HG02678 (cell line): ENCODE measurements at regions not wholly inside any gene's neighbourhood (a gene's known extent, or its start where the extent isn't known, plus 50 kb on each side); places are given as distances from the start of the nearest gene placed in this dataset.

Source experiments
- ATAC-seq: cut with Tn5 transposase; IDR thresholded peaks from one replicate; pipeline ENCODE4 v1.9.1; 2021; ENCODE audit warnings: mild to moderate bottlenecking, moderate library complexity; ENCODE audit not compliant: unreplicated experiment

GRCh38 chr5:88144219-88145001, 124.2 kb downstream of the TMEM161B start:
- ATAC-seq, result no peak

- ATAC-seq, result no peak
Observed at GRCh38 chr5:88143693-88144218, 124.9 kb downstream of the TMEM161B start.

GRCh38 chr5:88142886-88143692, 125.6 kb downstream of the TMEM161B start:
- no peak for ATAC-seq

GRCh38 chr5:88142636-88142885, 126.1 kb downstream of the TMEM161B start:
- ATAC-seq, result no peak

GRCh38 chr5:88140856-88141752, 127.5 kb downstream of the TMEM161B start:
- peak; percentile 91 for ATAC-seq

- no peak for ATAC-seq
Observed at GRCh38 chr5:88140396-88140855, 128.2 kb downstream of the TMEM161B start.

DNA sequence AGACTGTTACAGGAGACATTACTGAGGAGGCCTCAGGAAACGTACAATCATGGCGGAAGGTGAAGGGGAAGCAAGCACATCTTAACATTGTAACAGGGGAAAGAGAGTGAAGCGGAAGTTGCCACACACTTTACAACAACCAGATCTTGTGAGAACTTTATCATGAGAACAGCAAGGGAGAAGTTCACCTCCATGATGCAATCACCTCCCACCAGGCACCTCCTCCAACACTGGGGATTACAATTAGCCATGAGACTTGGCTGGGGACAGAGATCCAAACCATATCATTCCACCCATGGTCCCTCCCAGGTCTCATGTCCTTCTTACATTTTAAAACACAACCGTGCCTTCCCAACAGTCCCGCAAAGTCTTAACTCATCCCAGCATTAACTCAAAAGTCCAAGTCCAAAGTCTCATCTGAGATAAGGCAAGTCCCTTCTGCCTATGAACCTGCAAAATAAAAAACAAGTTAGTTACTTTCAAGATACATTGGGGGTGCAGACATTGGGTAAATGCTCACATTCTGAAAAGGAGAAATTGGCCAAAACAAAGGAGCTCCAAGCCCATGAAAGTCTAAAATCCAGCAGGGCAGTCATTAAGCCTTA, 138.3 kb downstream of the TMEM161B start:
- no peak for ATAC-seq

DNA sequence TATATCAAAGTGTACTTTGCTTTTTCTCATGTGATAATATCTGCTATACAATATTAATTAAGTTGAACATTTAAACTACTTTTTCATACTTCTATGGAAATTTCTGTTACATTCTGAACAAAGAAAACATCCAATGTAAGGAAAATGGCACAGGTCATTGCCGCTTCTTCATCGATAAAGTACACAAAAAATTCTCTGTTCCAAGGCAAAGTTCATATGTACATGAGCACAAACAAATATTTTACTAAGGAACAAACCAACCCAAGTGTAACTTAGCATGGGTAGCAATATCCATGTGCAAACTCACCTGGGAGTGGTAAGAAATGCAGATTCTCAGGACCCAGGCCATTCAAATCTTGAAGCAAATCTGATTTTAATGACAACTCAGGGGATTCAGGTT, 139.8 kb downstream of the TMEM161B start:
- ATAC-seq, result no peak

DNA sequence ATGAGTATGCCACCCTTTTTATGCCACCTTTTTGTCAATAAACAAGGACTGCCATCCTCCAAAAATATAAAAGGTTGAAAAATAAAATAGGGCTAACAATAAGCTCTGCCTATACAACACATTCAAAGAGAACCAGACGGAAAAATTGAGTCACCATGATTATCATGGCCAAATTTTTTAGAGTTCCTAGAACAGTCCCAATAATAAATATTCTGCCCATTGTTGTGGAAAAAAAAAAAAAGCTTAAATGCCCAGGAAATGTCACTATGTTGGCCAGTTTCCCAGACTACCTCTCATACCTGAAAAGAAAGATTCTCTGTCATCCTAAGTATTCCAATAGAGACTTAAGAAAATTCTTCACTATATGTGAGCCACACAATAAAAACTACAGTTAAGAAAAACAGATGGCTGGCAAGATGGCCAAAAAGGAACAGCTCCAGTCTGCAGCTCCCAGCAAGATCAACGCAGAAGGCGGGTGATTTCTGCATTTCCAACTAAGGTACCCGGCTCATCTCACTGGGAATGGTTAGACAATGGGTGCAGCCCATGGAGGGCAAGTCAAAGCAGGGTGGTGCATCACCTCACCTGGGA, 149.0 kb downstream of the TMEM161B start:
- ATAC-seq, result no peak

DNA sequence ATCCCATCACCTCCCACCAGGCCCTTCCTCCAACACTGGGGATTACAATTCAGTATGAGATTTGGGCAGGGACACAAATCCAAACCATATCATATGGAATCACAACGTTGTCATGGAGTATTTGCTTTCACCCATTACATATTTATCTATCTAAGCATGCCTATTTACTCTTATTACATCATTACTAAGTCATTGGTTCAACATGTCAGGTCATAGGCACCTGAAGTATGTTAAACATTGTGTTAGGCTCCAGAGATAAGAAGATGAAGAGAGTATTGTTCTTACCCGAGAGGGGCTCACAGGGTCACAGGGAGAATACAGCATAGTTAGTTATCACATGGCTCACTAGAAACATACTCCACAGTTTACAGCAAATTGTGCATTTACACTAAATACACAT, 150.5 kb downstream of the TMEM161B start:
- ATAC-seq, result no peak

DNA sequence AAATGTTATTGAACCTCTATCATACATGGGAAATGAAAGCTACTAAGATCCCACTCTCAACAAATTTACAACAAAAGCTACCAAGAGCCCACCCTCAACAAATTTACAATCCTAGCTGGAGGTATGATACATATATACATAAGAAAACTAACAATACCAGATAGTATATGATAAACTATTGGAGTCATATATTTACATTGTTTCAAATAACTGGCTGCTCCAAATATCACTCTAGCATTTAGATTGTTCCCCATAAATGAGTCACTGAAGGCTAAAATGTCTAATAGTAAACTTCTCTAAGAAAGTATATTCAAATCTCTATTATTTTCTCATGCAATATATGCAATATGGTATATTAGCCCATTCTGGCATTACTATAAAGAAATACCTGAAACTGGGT, 151.1 kb downstream of the TMEM161B start:
- ATAC-seq, result no peak

- no peak for ATAC-seq
Observed at GRCh38 chr5:88116396-88116795, 152.2 kb downstream of the TMEM161B start.

- no peak for ATAC-seq
Observed at GRCh38 chr5:88115211-88115610, 153.4 kb downstream of the TMEM161B start.

DNA sequence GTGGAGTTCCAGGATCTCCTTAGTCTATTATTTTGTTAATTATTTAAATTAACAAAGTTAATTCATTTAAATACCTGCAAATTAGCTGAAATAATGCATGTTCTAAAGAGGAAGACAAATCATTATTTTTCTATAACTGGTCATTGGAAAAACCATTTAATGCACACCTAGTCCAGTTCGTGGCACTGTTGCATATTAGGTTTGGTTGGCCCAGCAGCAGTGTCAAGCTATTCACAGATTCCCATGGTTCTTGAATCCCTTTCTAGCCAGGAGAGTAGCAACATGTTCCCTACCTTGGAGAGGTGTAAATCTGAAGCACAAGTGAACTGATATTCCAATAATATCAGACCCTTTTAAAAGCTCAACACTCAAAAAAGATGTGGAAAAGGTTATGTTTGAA, 155.2 kb downstream of the TMEM161B start:
- ATAC-seq, result no peak

DNA sequence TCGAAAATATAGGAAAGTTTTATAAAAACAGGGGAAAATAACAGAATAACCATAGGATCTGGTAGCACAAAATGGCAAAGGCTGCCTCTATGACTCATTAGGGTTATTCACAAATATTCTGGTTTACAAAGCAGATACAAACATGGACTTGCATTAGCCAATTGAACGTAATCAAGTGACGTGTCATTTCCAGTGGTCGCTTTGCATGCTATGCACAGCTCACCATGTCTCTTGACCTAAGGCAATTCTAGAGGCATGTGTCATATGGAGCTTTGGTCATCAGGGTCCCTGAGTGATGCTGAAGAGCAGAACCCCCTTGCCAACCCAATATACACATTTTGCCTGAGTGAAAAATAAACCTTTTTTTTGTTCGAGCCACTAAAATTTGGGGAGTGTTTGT, 158.8 kb downstream of the TMEM161B start:
- ATAC-seq, result no peak

DNA sequence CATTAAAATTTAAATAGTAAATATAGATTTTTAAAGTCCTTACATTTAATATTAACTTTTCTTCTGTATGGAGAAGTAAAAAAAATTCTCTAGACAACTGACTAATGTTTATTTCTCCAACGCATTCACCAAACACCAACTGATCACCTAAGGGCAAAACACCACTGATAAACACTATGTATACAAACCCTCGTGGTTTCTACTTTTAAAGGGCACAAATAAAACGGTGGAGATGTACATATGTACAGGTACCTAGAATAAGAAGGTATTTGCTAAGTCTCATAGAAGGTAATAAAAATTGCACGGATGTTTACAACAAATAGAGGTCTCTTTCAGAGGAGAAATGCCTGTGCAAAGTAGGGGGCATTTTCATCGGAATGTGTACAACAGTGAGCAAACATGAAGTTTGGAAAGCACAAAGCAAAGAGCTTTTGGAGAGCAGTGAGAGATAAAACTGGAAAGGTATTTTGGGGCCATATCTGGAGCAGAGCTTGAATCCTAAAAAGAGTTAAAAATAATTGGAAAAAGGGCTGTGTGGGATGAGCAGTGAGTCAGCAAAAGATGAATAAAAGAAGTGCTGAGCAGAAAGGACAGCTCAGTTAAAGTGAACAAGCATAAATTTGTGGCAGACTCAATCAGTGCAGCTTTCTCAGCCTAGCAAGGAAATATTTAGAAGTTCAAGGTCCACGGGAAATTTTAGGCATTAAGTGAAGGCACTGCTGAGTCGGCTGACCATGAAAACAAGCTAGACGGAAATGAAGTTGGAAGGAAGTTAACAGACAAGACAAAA, 160.0 kb downstream of the TMEM161B start:
- ATAC-seq, result no peak

GRCh38 chr5:88094906-88095496, 173.6 kb downstream of the TMEM161B start:
- ATAC-seq, result no peak

DNA sequence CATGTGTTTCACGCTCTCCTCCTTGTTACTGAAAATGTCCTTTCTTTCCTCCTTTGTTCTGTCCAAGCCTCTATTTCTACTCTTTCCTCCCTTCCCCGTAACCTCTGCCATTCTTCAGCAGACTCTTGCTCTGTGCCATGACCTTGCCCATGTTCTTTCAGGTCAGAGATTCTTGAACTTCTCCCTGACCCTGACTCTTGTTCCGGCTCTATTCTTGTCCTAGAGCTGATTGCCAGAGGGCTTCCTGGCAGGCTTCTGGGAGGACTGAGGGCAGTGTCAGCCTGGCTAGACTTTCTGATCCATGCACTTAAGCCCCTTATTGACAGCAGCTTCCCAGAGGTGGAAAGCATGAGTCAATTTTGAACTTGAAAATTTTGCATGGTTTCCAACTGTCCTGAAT, 174.2 kb downstream of the TMEM161B start:
- ATAC-seq, result no peak

GRCh38 chr5:88093765-88094164, 174.9 kb downstream of the TMEM161B start:
- ATAC-seq, result no peak
